CD14-positive monocyte (primary cell): ENCODE measurements at regions not wholly inside any gene's neighbourhood (a gene's known extent, or its start where the extent isn't known, plus 50 kb on each side); places are given as distances from the start of the nearest gene placed in this dataset.

Source experiments
- DNase-seq, 3 donors: peaks; one replicate each; pipeline ENCODE4 v3.0.0-alpha.2; 2011 to 2022
- H2AFZ ChIP-seq: 2 replicates; pipeline ENCODE4 v1.6.0; 2012; ENCODE audit warnings: mild to moderate bottlenecking, low read depth, low read length, inconsistent platforms; ENCODE audit not compliant: insufficient read depth, poor library complexity, severe bottlenecking
- H3K27ac ChIP-seq, 2 donors: 1 replicate in 1 of 2; 2 replicates in 1 of 2; pipeline ENCODE4 v1.5.1; 2012 to 2013; ENCODE audit warnings: low read length in 2 of 2, control low read depth in 1 of 2, inconsistent platforms in 1 of 2, low read depth in 1 of 2, mild to moderate bottlenecking in 1 of 2
- H3K27me3 ChIP-seq, 2 donors: one replicate each; pipeline versions ENCODE4 v1.6.0 to v1.6.1; 2011 to 2013; ENCODE audit warnings: low read length in 2 of 2; ENCODE audit not compliant: control insufficient read depth in 2 of 2, insufficient read depth in 2 of 2
- H3K36me3 ChIP-seq, 2 donors: replicated peaks in 1 of 2; 1 replicate in 1 of 2; 2 replicates in 1 of 2; pipeline versions ENCODE4 v1.5.1 to v1.6.1; 2012 to 2013; ENCODE audit warnings: low read length in 2 of 2, control low read depth in 1 of 2, inconsistent platforms in 1 of 2, mild to moderate bottlenecking in 1 of 2; ENCODE audit not compliant: insufficient read depth in 2 of 2, control insufficient read depth in 1 of 2
- H3K4me1 ChIP-seq, 2 donors: 1 replicate in 1 of 2; 2 replicates in 1 of 2; pipeline versions ENCODE4 v1.5.1 to v1.6.1; 2012 to 2013; ENCODE audit warnings: low read length in 2 of 2, control low read depth in 1 of 2, inconsistent platforms in 1 of 2, mild to moderate bottlenecking in 1 of 2, moderate library complexity in 1 of 2; ENCODE audit not compliant: insufficient read depth in 2 of 2, control insufficient read depth in 1 of 2
- H3K4me2 ChIP-seq: replicated peaks from 2 replicates; pipeline ENCODE3; 2012; ENCODE audit warnings: low read length, moderate library complexity, mild to moderate bottlenecking; ENCODE audit not compliant: poor library complexity, severe bottlenecking; ENCODE audit errors: extremely low read depth
- H3K4me3 ChIP-seq, 3 experiments: fragments of 200-600 bp in 1 of 3; sonication (generic) in 1 of 3; replicated peaks in 1 of 3; 1 replicate in 2 of 3; 2 replicates in 1 of 3; pipeline ENCODE4 v1.5.1; 2011 to 2013; ENCODE audit warnings: low read length in 3 of 3, mild to moderate bottlenecking in 3 of 3, control low read depth in 2 of 3, low read depth in 2 of 3, inconsistent platforms in 1 of 3, moderate library complexity in 1 of 3
- H3K79me2 ChIP-seq: 2 replicates; pipeline ENCODE4 v1.6.0; 2012; ENCODE audit warnings: mild to moderate bottlenecking, control low read depth, inconsistent platforms, low read length, moderate library complexity; ENCODE audit not compliant: insufficient read depth
- H3K9ac ChIP-seq: 2 replicates; pipeline ENCODE4 v1.6.0; 2017; ENCODE audit warnings: low read length, mild to moderate bottlenecking; ENCODE audit not compliant: insufficient read depth, poor library complexity, severe bottlenecking
- H3K9me3 ChIP-seq, 2 donors: replicated peaks in 1 of 2; 1 replicate in 1 of 2; 2 replicates in 1 of 2; pipeline versions ENCODE4 v1.5.1 to v1.6.1; 2012 to 2013; ENCODE audit warnings: low read length in 2 of 2, control low read depth in 1 of 2; ENCODE audit not compliant: control insufficient read depth in 1 of 2, insufficient read depth in 1 of 2
- H4K20me1 ChIP-seq: 2 replicates; pipeline ENCODE4 v1.6.0; 2012; ENCODE audit warnings: mild to moderate bottlenecking, low read length, control low read depth, moderate library complexity; ENCODE audit not compliant: insufficient read depth
- H3K27ac Mint-ChIP-seq, 7 donors: one replicate each; pipeline ENCODE4 v1.8.0; 2020; ENCODE audit warnings: mild to moderate bottlenecking in 7 of 7, mixed read lengths in 7 of 7, moderate library complexity in 6 of 7, inconsistent platforms in 2 of 7
- H3K27me3 Mint-ChIP-seq, 3 donors: one replicate each; pipeline ENCODE4 v1.8.0; 2021 to 2022; ENCODE audit warnings: low read depth in 3 of 3, mild to moderate bottlenecking in 3 of 3, mixed read lengths in 3 of 3, moderate library complexity in 3 of 3, inconsistent platforms in 1 of 3
- H3K36me3 Mint-ChIP-seq, 2 donors: one replicate each; pipeline ENCODE4 v1.8.0; 2020; ENCODE audit warnings: mixed read lengths in 2 of 2, inconsistent platforms in 1 of 2, mild to moderate bottlenecking in 1 of 2
- H3K4me1 Mint-ChIP-seq: one replicate; pipeline ENCODE4 v1.8.0; 2020; ENCODE audit warnings: mild to moderate bottlenecking, mixed read lengths
- H3K4me3 Mint-ChIP-seq, 2 donors: one replicate each; pipeline ENCODE4 v1.8.0; 2020; ENCODE audit warnings: mild to moderate bottlenecking in 2 of 2, mixed read lengths in 2 of 2, moderate library complexity in 1 of 2
- H3K9me3 Mint-ChIP-seq, 7 donors: one replicate each; pipeline ENCODE4 v1.8.0; 2020 to 2022; ENCODE audit warnings: mixed read lengths in 7 of 7, mild to moderate bottlenecking in 6 of 7, moderate library complexity in 6 of 7, inconsistent platforms in 2 of 7
- WGBS: methylation state at CpG from one replicate; pipeline ENCODE4 v1.1.5; 2013; ENCODE audit warnings: missing lambda C conversion rate; ENCODE audit not compliant: insufficient coverage; 5-methylcytosine and 5-hydroxymethylcytosine counted together
- intact Hi-C, 2 donors: fragments of 100-400 bp; cut with micrococcal nuclease; formaldehyde crosslinking; loops; one replicate each; pipeline versions ENCODE4 v1.15.0 to v1.15.1; 2023
- TF ChIP-seq, protein P1 (sequence below): fragments of 200-600 bp; IDR thresholded peaks from one replicate; pipeline ENCODE4 v1.8.0; 2022; ENCODE audit warnings: antibody characterized with exemption, mild to moderate bottlenecking

- WGBS = 77% methylated on average over 2 of the region's 2 CpGs
- H3K4me3 ChIP-seq = no peak overlapping the region
- intact Hi-C loops = no loop called here
- TF ChIP-seq, protein P1, sequence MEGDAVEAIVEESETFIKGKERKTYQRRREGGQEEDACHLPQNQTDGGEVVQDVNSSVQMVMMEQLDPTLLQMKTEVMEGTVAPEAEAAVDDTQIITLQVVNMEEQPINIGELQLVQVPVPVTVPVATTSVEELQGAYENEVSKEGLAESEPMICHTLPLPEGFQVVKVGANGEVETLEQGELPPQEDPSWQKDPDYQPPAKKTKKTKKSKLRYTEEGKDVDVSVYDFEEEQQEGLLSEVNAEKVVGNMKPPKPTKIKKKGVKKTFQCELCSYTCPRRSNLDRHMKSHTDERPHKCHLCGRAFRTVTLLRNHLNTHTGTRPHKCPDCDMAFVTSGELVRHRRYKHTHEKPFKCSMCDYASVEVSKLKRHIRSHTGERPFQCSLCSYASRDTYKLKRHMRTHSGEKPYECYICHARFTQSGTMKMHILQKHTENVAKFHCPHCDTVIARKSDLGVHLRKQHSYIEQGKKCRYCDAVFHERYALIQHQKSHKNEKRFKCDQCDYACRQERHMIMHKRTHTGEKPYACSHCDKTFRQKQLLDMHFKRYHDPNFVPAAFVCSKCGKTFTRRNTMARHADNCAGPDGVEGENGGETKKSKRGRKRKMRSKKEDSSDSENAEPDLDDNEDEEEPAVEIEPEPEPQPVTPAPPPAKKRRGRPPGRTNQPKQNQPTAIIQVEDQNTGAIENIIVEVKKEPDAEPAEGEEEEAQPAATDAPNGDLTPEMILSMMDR = no peak
- Mint-ChIP-seq H3K36me3 (no peaks in the 10 kb centered on the region), H3K27me3 (peaks cover 0 to 2% (median 2%) of the 10 kb centered on the region in 3 donors), H3K4me3 (no peak overlapping the region), H3K9me3 (peaks cover 0 to 3% (median 0%) of the 10 kb centered on the region in 7 donors), H3K27ac (no peak overlapping the region), H3K4me1 (peaks cover 5% of the 10 kb centered on the region)
- no peak overlapping the region for H3K4me2 ChIP-seq
- no peaks in the 10 kb centered on the region for H3K4me1 ChIP-seq
- DNase-seq = peak in 1 of 3 donors; percentile 3
- no peaks in the 10 kb centered on the region for H4K20me1 ChIP-seq
- no peaks in the 10 kb centered on the region for H3K27me3 ChIP-seq
- H3K36me3 ChIP-seq = no peaks in the 10 kb centered on the region
- H3K27ac ChIP-seq = no peak overlapping the region
- H3K9ac ChIP-seq = no peak overlapping the region
- no peak overlapping the region for H2AFZ ChIP-seq
- no peaks in the 10 kb centered on the region for H3K79me2 ChIP-seq
- no peaks in the 10 kb centered on the region for H3K9me3 ChIP-seq
Observed at GRCh38 chr3:22263042-22263441, 512.0 kb upstream of the ZNF385D start.

GRCh38 chr3:22265403-22265802, 514.4 kb upstream of the ZNF385D start:
- Histone ChIP-seq H3K79me2 (no peaks in the 10 kb centered on the region), H4K20me1 (no peaks in the 10 kb centered on the region), H3K4me3 (no peak overlapping the region), H3K36me3 (no peaks in the 10 kb centered on the region), H3K4me2 (no peak overlapping the region), H2AFZ (no peak overlapping the region), H3K4me1 (no peaks in the 10 kb centered on the region), H3K9me3 (no peaks in the 10 kb centered on the region), H3K9ac (no peak overlapping the region), H3K27me3 (no peaks in the 10 kb centered on the region), H3K27ac (no peak overlapping the region)
- Mint-ChIP-seq H3K4me1 (peaks cover 5% of the 10 kb centered on the region), H3K27ac (no peak overlapping the region), H3K36me3 (no peaks in the 10 kb centered on the region), H3K27me3 (peaks cover 0 to 2% (median 2%) of the 10 kb centered on the region in 3 donors), H3K4me3 (no peak overlapping the region), H3K9me3 (peaks cover 0 to 3% (median 0%) of the 10 kb centered on the region in 7 donors)
- intact Hi-C loops = no loop called here
- TF ChIP-seq, protein P1 = no peak
- no CpG with 5 or more reads among the region's 5 CpGs for WGBS
- DNase-seq = no peak
